ENCODE measurements at regions not wholly inside any gene's neighbourhood (a gene's known extent, or its start where the extent isn't known, plus 50 kb on each side); places are given as distances from the start of the nearest gene placed in this dataset.
A peak's percentile ranks its signal among the peaks of the same experiment; 100 is the strongest.

- no peak for TF ChIP-seq CTCF (IDR thresholded peaks at IDR 0.05; ENCODE audit: low read depth, low read length, missing control alignments)
- no peak for DNase-seq (ENCODE audit: low read depth)
- no peak overlapping the region for H3K4me3 ChIP-seq (ENCODE audit: low read depth, low read length)
- in situ Hi-C loops (cut with HindIII; ENCODE audit: low sequenced_read_pairs): no loop called here
Observed at GRCh38 chr9:109913461-109913810, 133.4 kb downstream of the PALM2AKAP2 start.

- DNase-seq (ENCODE audit: low read depth): peak; percentile 96
- in situ Hi-C loops (cut with HindIII; ENCODE audit: low sequenced_read_pairs): no loop called here
Observed at GRCh38 chr9:109914280-109915027, 134.5 kb downstream of the PALM2AKAP2 start.

GRCh38 chr9:109916316-109916715, 136.3 kb downstream of the PALM2AKAP2 start:
- in situ Hi-C loops (cut with HindIII; ENCODE audit: low sequenced_read_pairs): no loop called here
- no peak for TF ChIP-seq CTCF (IDR thresholded peaks at IDR 0.05; ENCODE audit: low read depth, low read length, missing control alignments)
- no peak overlapping the region for H3K4me3 ChIP-seq (ENCODE audit: low read depth, low read length)
- no peak for DNase-seq (ENCODE audit: low read depth)

More at GRCh38 chr9:109914280-109915027, 134.5 kb downstream of the PALM2AKAP2 start:
- no peak for TF ChIP-seq CTCF (IDR thresholded peaks at IDR 0.05; ENCODE audit: low read depth, low read length, missing control alignments)
- no peak overlapping the region for H3K4me3 ChIP-seq (ENCODE audit: low read depth, low read length)

DNA sequence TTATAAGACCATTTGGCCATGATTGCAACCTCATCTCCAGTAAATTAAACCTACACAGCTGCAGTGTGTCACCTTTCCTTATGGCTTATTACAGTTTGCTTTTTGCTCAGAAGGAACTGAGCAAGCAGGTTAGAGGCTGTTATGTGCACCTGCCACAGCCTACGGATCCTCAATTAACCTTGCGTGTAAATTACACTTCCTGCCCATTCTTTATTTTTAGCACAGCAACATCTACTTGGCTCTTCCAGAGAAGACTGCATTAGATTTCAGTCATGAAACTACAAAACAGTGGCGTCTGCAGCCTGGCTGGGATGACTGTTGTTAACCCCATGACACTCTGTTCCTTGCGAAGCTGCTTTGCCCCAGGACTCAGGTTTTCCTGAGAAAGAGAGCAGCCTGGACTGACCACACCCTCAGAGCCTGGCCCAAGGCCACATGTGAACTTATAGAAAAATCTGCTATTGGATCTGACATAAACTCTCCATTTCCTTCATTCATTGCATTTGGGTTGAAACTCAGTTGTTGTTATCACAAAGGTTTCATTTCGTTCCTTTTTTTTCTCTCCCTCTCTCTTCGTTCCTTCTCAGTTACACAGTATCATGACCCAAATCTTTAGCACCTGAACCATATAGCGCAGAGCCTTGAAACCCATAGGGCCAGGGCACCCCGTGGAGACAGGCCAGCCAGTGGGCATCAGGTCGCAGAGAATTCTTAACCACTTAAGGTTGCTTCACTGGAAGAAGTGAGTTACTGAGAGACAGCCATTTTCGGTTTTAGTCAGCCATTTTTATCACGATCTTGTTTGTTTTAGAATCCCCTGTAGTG, 138.6 kb downstream of the PALM2AKAP2 start:
- in situ Hi-C loops (cut with HindIII; ENCODE audit: low sequenced_read_pairs): no loop called here
- no peak overlapping the region for H3K4me3 ChIP-seq (ENCODE audit: low read depth, low read length)
- no peak for TF ChIP-seq CTCF (IDR thresholded peaks at IDR 0.05; ENCODE audit: low read depth, low read length, missing control alignments)
- no peak for DNase-seq (ENCODE audit: low read depth)

DNA sequence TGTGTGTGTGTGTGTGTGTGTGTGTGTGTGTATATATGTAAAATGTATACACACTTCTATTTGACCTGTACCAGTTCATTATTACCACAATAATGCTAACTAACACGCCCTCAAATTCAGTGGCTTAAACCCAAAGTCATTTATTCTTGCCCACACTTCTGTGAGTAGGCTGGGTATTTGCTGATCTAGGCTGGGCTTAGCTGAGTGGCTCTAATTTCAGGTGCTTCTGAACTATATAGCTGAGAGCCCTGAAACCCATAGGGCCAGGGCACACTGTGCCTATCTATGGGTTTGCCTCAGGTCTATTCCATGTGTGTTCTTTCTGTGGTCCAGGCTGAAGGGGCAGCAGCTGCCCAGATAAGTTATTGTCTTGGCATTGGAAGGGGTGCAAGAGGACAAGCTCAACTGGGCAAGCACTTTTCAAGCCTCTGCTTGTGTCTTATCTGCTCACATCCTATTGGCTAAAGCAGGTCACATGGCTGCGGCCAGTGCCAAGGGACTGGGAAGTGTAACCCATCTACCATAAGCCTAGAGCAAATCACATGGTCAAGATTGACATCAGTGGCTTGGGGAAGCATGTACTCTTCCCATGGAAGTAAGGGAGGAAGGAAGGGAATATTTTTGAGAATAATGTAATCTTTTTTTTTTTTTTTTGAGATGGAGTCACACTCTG, 139.9 kb downstream of the PALM2AKAP2 start:
- no peak overlapping the region for H3K4me3 ChIP-seq (ENCODE audit: low read depth, low read length)
- in situ Hi-C loops (cut with HindIII; ENCODE audit: low sequenced_read_pairs): no loop called here
- no peak for TF ChIP-seq CTCF (IDR thresholded peaks at IDR 0.05; ENCODE audit: low read depth, low read length, missing control alignments)
- no peak for DNase-seq (ENCODE audit: low read depth)

GRCh38 chr9:109922617-109923470, 142.8 kb downstream of the PALM2AKAP2 start:
- in situ Hi-C loops (cut with HindIII; ENCODE audit: low sequenced_read_pairs): no loop called here
- H3K4me3 ChIP-seq (ENCODE audit: low read depth, low read length): no peak overlapping the region
- TF ChIP-seq CTCF (IDR thresholded peaks at IDR 0.05; ENCODE audit: low read depth, low read length, missing control alignments): no peak
- no peak for DNase-seq (ENCODE audit: low read depth)

Data from astrocyte of the cerebellum (primary cell).